ENCODE measurements at regions not wholly inside any gene's neighbourhood (a gene's known extent, or its start where the extent isn't known, plus 50 kb on each side); places are given as distances from the start of the nearest gene placed in this dataset.
"Not testable (repeated sequence)": the region's sequence is repeated elsewhere in the genome, so short reads cannot be mapped to it uniquely, and the experiment has no call there.

DNA sequence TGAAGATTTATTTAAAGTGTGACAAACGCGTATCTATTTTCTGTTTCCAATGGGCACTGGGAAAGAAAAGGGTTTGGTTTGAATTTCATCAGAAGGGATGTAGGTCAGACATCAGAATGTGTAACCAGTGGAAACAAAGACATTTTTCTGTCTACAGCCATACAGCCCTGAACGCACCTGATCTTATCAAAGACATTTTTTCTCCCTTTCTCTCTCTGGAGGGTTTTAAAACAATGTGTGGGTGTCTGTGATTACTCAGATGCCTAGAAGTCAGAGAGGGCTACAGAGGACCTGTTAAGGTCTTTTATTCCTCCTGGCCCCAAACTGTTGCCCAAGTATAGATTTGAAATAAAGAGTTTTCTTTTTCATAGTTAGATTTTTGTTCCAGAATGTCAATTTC lies 208.6 kb upstream of the LRRC61 start:
- ATAC-seq; H3K27ac ChIP-seq; H3K27me3 ChIP-seq; intact Hi-C loops (cut with DNase I); FAIRE-seq; H3K4me3 ChIP-seq; H3K36me3 ChIP-seq; H3K4me1 ChIP-seq; H3K9me3 ChIP-seq; DNase-seq: not testable (repeated sequence)
- WGBS, 2 donors: 88% methylated on average over 3 of the region's 3 CpGs

DNA sequence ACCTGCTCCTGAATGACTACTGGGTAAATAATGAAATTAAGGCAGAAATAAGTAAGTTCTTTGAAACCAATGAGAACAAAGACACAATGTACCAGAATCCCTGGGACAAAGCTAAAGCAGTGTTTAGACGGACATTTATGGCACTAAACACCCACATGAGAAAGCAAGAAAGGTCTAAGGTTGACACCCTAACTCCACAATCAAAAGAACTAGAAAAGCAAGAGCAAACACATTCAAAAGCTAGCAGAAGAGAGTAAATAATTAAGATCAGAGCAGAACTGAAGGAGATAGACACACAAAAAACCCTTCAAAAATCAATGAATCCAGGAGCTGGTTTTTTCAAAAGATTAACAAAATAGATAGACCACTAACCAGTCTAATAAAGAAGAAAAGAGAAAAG lies 203.2 kb upstream of the LRRC61 start:
- H3K36me3 ChIP-seq; intact Hi-C loops (cut with DNase I); H3K27me3 ChIP-seq; H3K9me3 ChIP-seq; FAIRE-seq; H3K4me1 ChIP-seq; H3K4me3 ChIP-seq; ATAC-seq; DNase-seq; H3K27ac ChIP-seq: not testable (repeated sequence)
- 58 to 69% methylated on average over 1 of the region's 1 CpG for WGBS, 2 donors

DNA sequence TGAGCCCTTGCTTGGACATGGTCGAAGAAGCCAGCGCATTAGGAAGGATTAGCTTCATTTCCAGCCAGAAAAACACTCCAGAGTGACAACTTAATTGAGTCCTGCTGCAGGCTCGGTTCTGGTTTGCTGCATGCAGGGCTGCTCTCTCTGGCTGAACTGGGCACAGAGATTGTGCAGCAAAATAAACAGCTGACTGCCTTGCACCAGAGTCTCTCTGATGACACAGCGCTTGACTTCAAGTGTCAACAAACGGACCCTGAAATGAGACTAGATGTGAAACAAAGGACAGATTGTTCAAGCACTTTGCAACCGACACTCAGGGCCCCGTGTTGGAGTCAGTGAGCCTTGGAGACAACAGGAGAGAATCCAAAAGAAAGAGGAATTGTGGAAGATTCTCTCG lies 197.3 kb upstream of the LRRC61 start:
- intact Hi-C loops (cut with DNase I); H3K4me3 ChIP-seq; H3K36me3 ChIP-seq; H3K4me1 ChIP-seq; DNase-seq; FAIRE-seq; H3K9me3 ChIP-seq; H3K27ac ChIP-seq; H3K27me3 ChIP-seq: not testable (repeated sequence)
- WGBS, 2 donors: 72 to 80% methylated on average over 8 of the region's 8 CpGs
- ATAC-seq: peak in 2 of 4 donors; percentile 62 to 70

DNA sequence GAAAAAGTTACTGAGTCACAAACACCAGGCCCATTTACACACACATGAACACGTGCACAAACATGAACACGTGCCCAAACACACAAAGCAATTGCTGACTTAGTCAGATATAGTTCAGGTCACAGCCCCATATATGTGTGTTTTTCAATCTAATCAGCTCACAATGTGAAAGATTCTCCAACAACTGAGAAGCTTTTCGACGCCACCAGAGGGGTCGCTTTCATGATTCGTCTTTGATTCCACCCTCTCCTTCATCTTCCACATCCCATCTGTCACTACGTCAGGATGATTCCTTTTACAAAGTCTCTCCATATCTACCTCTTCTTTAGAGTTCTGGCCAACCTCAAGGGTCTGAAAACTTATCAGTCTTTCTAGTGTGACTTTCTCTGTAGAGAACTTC lies 188.7 kb upstream of the LRRC61 start:
- H3K4me3 ChIP-seq; H3K27me3 ChIP-seq; intact Hi-C loops (cut with DNase I); H3K27ac ChIP-seq; H3K4me1 ChIP-seq; H3K36me3 ChIP-seq; H3K9me3 ChIP-seq; DNase-seq; FAIRE-seq; ATAC-seq: not testable (repeated sequence)
- 78 to 80% methylated on average over 7 of the region's 7 CpGs for WGBS, 2 donors

DNA sequence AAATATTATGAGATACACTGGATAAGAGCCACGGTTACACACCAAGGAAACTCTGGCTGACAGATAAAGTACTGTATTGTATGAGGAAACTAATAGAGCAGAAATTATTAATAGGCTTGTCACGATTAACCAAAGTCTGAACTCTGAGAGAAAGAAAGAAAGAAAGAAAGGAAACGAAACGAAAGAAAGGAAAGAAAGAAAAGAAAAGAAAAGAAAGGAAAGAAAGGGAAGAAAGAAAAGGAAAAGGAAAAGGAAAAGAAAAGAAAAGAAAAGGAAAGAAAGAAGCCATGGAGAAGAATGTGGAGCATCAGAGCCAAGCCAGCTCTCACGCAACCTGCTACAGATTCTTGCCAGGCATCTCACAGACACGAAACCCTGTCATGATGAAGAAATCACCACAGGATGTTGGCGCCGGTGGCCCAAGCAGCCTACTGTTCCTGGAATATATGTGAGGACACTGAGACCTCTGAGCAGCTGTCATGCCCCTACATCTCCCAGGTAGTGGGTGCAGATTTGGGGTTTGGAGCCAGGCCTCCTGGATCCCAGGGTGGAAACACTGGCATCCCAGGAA lies 187.4 kb upstream of the LRRC61 start:
- intact Hi-C loops (cut with DNase I); H3K36me3 ChIP-seq; FAIRE-seq; H3K4me1 ChIP-seq; ATAC-seq; DNase-seq; H3K27ac ChIP-seq; H3K9me3 ChIP-seq; H3K4me3 ChIP-seq; H3K27me3 ChIP-seq: not testable (repeated sequence)
- 64 to 69% methylated on average over 8 of the region's 8 CpGs for WGBS, 2 donors

DNA sequence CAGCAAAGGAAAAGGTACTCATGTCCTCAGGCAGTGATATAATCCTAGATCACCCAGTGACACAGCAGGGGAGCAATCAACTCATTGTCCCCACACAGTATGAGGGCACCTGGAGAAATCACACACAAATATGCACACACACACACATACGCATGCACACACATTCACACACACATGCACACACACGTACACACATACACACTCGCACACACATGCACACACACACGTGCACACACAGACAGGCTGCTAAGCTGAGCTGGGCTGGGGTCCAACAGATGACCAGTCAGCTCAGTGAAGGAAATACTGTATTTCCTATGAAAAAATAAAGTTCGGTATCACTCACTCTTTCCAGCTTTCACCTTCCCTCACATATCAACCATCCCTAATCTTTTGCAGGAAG lies 183.3 kb upstream of the LRRC61 start:
- H3K27me3 ChIP-seq; H3K4me3 ChIP-seq; H3K9me3 ChIP-seq; H3K4me1 ChIP-seq; DNase-seq; H3K27ac ChIP-seq; FAIRE-seq; H3K36me3 ChIP-seq; ATAC-seq; intact Hi-C loops (cut with DNase I): not testable (repeated sequence)
- WGBS, 2 donors: 85 to 91% methylated on average over 5 of the region's 5 CpGs

DNA sequence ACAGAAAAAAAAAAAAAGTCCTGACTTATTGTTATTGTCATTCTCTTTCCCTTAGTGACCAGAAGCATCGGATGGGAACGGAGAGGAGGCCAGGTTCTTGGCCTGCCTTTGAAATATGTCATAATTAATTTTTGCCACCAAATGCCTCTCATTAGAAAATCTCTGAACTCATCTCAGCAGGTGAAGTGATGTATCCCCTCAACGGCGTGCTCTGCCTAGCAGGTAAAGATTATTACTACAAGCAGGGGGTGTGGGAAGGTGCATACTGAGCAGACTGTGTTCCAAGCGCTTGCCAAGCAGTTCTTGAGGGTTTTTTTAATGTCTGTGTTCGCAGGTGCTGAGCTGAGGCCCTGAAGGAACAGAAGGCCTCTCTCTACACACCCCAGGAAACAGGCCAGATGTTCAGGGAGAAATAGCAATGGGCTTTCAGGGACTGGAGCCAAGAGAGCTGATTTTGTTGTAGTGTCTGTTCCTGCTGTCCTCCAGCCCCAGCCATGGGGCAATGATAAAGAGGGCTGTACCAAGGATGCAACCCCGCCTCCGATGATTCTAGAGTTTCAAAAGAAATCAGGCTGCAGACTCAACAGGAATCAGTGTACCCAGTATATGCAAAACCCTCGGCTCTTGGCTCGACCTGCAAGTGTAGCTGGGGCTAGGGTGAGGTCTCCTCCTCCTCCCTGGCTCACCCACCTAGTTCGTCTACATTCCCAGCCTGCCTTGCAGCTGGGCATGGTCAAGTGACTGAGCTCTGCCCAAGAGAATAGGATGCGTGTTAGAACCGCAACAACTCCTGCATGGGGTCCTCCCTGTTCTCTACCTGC lies 181.4 kb upstream of the LRRC61 start:
- peak in 2 of 4 donors; percentile 58 to 72 for ATAC-seq
- H3K9me3 ChIP-seq; H3K27me3 ChIP-seq; intact Hi-C loops (cut with DNase I); FAIRE-seq; H3K36me3 ChIP-seq; H3K4me3 ChIP-seq; H3K4me1 ChIP-seq; H3K27ac ChIP-seq; DNase-seq: not testable (repeated sequence)
- 79% methylated on average over 11 to 12 of the region's 13 CpGs for WGBS, 2 donors

DNA sequence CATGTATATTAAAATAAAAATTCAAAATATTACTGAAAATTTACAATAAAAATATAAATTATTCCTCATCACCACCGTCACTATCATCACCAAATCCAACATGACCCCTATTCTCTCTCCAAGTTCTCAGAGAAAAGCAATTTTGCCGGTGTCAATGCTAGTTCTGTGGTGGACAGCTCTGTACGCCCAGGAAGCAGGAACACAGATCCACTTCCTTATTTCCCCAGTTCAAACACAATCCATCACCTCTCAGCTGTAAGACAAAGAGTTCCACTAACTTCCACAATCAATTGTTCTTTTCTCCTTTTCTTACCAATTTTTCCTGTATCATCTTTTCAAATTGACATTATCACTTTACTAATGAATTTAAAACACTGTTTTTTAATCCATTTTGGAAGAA lies 177.0 kb upstream of the LRRC61 start:
- H3K36me3 ChIP-seq; H3K9me3 ChIP-seq; H3K4me1 ChIP-seq; ATAC-seq; intact Hi-C loops (cut with DNase I); FAIRE-seq; H3K27ac ChIP-seq; H3K27me3 ChIP-seq; DNase-seq; H3K4me3 ChIP-seq: not testable (repeated sequence)
- 70 to 71% methylated on average over 3 of the region's 3 CpGs for WGBS, 2 donors

DNA sequence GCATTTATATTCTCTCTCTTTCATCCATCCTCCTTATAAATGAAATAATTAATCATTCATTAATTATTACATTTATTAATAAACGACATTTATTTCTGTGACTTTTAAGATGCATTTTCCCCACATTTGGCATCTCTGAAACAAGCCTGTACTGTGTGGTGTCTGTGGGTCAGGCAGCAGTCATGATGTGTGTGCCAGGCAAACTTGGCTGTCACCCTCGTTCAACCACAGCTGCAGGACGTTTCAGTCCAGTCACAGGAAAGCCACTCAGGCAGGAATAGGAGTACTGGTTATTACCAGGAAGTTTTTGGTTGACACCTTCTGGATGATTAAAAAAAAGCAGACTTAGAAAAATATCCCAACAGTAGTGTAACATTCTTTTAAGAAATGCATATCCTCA lies 175.6 kb upstream of the LRRC61 start:
- DNase-seq; H3K36me3 ChIP-seq; H3K9me3 ChIP-seq; H3K27me3 ChIP-seq; H3K4me1 ChIP-seq; ATAC-seq; intact Hi-C loops (cut with DNase I); H3K4me3 ChIP-seq; H3K27ac ChIP-seq; FAIRE-seq: not testable (repeated sequence)
- WGBS, 2 donors: 37 to 48% methylated on average over 3 of the region's 3 CpGs

DNA sequence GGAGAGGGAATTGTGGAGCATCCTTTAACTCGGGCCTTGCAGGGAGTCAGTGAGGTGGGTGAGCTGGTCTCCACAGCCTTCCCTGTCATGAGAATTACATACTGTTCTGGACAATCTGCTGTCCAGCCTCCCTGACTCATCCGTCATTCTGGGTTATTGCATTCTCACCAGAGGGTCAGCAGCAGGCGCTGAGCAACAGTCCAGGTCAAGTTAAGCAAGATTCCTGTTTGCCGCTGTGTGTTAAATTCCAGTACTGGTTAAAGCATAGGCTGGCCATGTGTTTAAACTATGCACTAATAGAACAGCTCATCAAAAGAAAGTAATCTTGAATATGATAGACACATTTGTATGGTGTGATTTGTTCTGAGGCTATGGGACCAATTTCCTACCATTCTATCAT lies 167.1 kb upstream of the LRRC61 start:
- H3K36me3 ChIP-seq; H3K4me1 ChIP-seq; H3K9me3 ChIP-seq; FAIRE-seq; H3K27me3 ChIP-seq; DNase-seq; H3K4me3 ChIP-seq; H3K27ac ChIP-seq; intact Hi-C loops (cut with DNase I); ATAC-seq: not testable (repeated sequence)
- 71 to 84% methylated on average over 4 of the region's 4 CpGs for WGBS, 2 donors

DNA sequence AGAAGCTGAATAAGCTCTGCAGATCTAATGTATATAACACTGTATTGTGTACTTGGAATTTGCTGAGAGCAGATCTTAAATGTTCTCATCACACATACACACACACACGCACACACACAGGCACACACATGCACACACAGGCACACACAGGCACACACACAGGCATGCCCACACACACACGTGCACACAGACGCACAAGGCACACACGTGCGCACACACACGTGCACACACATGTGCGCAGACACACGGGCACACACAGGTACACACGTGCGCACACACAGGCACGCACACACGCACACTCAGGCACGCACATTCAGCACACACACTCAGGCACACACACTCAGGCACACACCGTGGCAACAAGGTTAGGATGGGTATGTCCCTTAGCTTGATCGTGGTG lies 164.5 kb upstream of the LRRC61 start:
- ATAC-seq; H3K9me3 ChIP-seq; intact Hi-C loops (cut with DNase I); H3K36me3 ChIP-seq; H3K27me3 ChIP-seq; H3K27ac ChIP-seq; H3K4me3 ChIP-seq; H3K4me1 ChIP-seq; FAIRE-seq: not testable (repeated sequence)
- DNase-seq: peak in 1 of 6 donors; percentile 28
- WGBS, 2 donors: 77 to 92% methylated on average over 15 of the region's 15 CpGs

DNA sequence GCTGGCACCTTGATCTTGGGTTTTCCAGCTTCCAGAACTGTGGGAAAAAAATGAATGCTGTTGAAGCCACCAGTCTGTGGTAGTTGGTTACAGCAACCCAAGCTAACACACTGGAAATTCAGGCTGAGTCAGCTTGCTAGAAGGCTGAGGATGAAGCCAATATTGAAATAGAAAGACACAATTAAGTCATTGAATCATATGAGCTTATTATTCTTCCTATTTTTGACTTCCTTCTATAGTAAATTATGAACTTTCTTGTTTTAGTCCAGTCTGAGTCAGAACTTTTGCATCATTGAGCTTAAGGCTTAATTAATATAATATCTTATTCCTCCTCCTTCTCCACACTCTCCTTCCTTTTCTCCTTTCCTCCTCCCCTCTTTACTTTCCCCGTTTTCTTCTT lies 153.6 kb upstream of the LRRC61 start:
- intact Hi-C loops (cut with DNase I); H3K9me3 ChIP-seq; DNase-seq; H3K36me3 ChIP-seq; H3K4me3 ChIP-seq; FAIRE-seq; H3K4me1 ChIP-seq; H3K27me3 ChIP-seq; H3K27ac ChIP-seq: not testable (repeated sequence)
- 89 to 96% methylated on average over 1 of the region's 1 CpG for WGBS, 2 donors
- ATAC-seq: peak in 1 of 4 donors; percentile 36
